VCaP (cell line): ENCODE measurements at regions not wholly inside any gene's neighbourhood (a gene's known extent, or its start where the extent isn't known, plus 50 kb on each side); places are given as distances from the start of the nearest gene placed in this dataset.

ENCODE experiments used
- H3K27ac ChIP-seq: fragments of 450-650 bp; 2 replicates; pipeline ENCODE4 v1.5.1; 2017
- TF ChIP-seq, protein P1 (sequence below): fragments of 450-650 bp; conservative IDR thresholded peaks from 2 replicates; pipeline ENCODE4 v1.5.1; 2017; ENCODE audit warnings: mild to moderate bottlenecking, moderate library complexity

GRCh38 chr2:239765911-239766310, 259.2 kb downstream of the NDUFA10 start:
- TF ChIP-seq, protein P1, sequence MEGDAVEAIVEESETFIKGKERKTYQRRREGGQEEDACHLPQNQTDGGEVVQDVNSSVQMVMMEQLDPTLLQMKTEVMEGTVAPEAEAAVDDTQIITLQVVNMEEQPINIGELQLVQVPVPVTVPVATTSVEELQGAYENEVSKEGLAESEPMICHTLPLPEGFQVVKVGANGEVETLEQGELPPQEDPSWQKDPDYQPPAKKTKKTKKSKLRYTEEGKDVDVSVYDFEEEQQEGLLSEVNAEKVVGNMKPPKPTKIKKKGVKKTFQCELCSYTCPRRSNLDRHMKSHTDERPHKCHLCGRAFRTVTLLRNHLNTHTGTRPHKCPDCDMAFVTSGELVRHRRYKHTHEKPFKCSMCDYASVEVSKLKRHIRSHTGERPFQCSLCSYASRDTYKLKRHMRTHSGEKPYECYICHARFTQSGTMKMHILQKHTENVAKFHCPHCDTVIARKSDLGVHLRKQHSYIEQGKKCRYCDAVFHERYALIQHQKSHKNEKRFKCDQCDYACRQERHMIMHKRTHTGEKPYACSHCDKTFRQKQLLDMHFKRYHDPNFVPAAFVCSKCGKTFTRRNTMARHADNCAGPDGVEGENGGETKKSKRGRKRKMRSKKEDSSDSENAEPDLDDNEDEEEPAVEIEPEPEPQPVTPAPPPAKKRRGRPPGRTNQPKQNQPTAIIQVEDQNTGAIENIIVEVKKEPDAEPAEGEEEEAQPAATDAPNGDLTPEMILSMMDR = no peak
- no peak overlapping the region for H3K27ac ChIP-seq

DNA sequence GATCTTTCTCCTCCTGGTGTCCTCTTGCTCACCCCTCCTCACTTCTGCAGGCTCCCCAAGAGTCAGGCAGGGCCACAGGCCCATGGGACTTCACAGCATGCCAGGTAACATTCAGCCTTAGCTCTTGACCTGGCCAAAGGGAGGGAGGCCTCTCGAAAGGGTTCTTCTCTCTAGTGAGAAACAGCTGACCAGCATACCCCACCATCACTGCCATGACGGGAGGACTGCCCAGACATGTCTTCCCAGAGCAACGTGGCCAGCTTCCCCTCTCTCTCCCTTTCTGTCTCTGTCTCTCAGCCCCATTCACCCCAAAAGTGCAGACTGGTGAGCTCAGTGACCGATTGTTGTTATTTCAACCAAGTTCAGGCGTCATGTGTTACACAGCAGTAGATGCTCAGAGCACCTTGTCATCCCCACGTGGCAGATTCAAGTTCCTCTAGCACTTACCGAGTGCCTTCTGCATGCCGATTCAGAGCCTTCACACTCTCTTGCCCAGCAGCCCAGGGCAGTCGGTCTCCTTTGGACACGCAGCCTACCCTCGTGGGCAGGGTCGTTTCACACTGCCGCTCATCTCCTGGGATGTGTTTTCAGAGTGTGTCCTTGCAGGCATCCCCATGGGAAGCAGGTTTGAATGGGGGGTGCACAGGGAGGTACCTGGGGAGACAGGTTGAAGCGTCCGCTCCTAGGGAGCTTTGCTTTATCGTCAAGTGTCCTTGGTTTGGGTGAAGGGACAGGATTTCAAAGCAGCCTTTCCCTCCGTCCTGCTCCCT, 259.9 kb downstream of the NDUFA10 start:
- TF ChIP-seq, protein P1 = no peak
- H3K27ac ChIP-seq = no peak overlapping the region

- TF ChIP-seq, protein P1 = peak; percentile 43
- H3K27ac ChIP-seq = no peak overlapping the region
Observed at GRCh38 chr2:239763433-239764097, 261.6 kb downstream of the NDUFA10 start.

DNA sequence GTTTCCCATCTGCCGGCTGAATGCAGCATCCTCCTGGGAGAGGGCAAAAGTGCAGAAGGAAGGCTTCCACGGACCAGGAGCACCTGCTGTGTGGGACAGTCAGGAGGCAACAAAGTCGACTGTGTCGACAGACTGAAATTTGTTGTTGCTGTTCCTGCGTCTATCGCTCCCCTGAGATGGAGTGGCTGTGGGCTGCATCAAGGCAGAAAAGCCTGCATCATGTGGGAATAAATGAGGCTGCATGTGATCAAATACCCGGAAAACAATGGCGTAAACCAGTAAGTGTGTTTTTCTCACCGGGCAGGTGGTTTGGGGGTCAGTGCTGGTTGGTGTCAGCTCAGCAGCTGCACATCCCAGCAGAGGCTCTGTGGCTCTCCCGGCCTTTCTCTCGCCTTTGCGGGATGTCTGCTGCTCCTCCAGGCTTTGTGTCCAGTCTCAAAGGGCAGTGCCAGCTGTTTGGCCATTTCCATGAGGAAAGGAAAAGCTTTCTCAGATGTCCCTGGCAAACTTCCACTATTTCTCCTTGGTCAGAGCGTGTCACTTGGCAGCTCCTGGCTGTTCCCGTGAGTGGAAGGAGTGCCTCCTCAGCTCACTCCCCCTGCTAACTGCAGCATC, 262.4 kb downstream of the NDUFA10 start:
- TF ChIP-seq, protein P1 = no peak
- H3K27ac ChIP-seq = no peak overlapping the region

GRCh38 chr2:239762106-239762505, 263.0 kb downstream of the NDUFA10 start:
- TF ChIP-seq, protein P1 = no peak
- H3K27ac ChIP-seq = no peak overlapping the region

GRCh38 chr2:239760596-239760995, 264.5 kb downstream of the NDUFA10 start:
- no peak overlapping the region for H3K27ac ChIP-seq
- TF ChIP-seq, protein P1 = no peak

GRCh38 chr2:239758279-239758877, 266.8 kb downstream of the NDUFA10 start:
- H3K27ac ChIP-seq = no peak overlapping the region
- TF ChIP-seq, protein P1 = no peak
